ENCODE measurements at regions not wholly inside any gene's neighbourhood (a gene's known extent, or its start where the extent isn't known, plus 50 kb on each side); places are given as distances from the start of the nearest gene placed in this dataset.

DNA sequence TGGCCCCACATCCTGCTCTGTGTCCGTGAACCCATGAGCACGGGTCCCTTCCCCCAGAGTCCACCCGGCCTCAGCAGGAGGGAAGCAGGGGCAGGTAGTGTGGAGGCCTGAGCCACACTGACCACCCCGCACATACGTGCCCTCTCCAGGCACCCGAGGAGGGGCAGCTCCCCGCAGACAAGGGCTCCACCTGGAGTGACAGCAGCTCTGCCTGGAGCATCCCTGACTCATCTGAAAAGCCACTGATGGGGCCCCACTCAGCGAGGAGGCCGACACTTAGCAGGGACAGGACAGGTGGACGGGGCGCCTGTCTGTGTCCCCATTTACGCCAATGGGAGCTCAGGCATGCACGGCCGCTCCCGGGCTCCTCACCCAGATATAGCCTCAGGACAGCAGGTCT lies 237.6 kb upstream of the SFSWAP start:
- TF ChIP-seq CTCF (IDR thresholded peaks at IDR 0.05; ENCODE audit: control extremely low read depth in 1 of 3, insufficient read depth in 1 of 3, low read depth in 1 of 3, low read length in 3 of 3) (no peak), JUND (IDR thresholded peaks at IDR 0.05; ENCODE audit: low read length) (no peak), EZH2 (IDR thresholded peaks at IDR 0.05; ENCODE audit: low read depth, low read length, severe bottlenecking) (no peak), BRCA1 (IDR thresholded peaks at IDR 0.05; ENCODE audit: low read depth, low read length) (no peak), FOSL1 (IDR thresholded peaks at IDR 0.05; ENCODE audit: insufficient read depth, low read depth, low read length) (no peak)

Data from H1 (cell line).